Mammary epithelial cell (primary cell): ENCODE measurements at regions not wholly inside any gene's neighbourhood (a gene's known extent, or its start where the extent isn't known, plus 50 kb on each side); places are given as distances from the start of the nearest gene placed in this dataset.

Source experiments
- CTCF ChIP-seq, 2 donors: IDR thresholded peaks in 1 of 2; conservative IDR thresholded peaks in 1 of 2; 2 replicates each; pipeline ENCODE4 v1.5.1; 2011 to 2012; ENCODE audit warnings: inconsistent platforms in 2 of 2, low read length in 2 of 2, mild to moderate bottlenecking in 2 of 2, control low read depth in 1 of 2, low read depth in 1 of 2; ENCODE audit not compliant: insufficient read depth in 1 of 2; ENCODE audit errors: extremely low read depth in 1 of 2
- EZH2 ChIP-seq: IDR thresholded peaks from 2 replicates; pipeline ENCODE4 v1.6.1; 2012; ENCODE audit warnings: low read length, inconsistent platforms, borderline replicate concordance

GRCh38 chr4:85391589-85392410 lies 83.2 kb upstream of the ARHGAP24 start:
- TF ChIP-seq CTCF (conservative IDR thresholded peaks at IDR 0.05 in 1 of 2, IDR thresholded peaks at IDR 0.05 in 1 of 2; ENCODE audit: extremely low read depth in 1 of 2, insufficient read depth in 1 of 2, low read depth in 1 of 2, low read length in 2 of 2) (no peak), EZH2 (no peak)
